HepG2 (cell line): ENCODE measurements at regions not wholly inside any gene's neighbourhood (a gene's known extent, or its start where the extent isn't known, plus 50 kb on each side); places are given as distances from the start of the nearest gene placed in this dataset.

ENCODE experiments used
- ATAC-seq: fragments of 200-7000 bp; cut with Tn5 transposase; 3 replicates; pipeline ENCODE4 v1.9.1; 2020; ENCODE audit warnings: mild to moderate bottlenecking, moderate library complexity
- BruUV-seq: library from RNA; stranded (reverse); fragments of 400-500 nt; replicated peaks from 2 replicates; lab custom pipeline; 2021; lab: Mats Ljungman, UMichigan
- CTCF ChIA-PET: fragments of 300-600 bp; formaldehyde crosslinking; extraction: SDS; loops from one replicate; lab custom pipeline; 2021; ENCODE audit warnings: low total read pairs, inconsistent platforms, low intra/inter-chr PET ratio; lab: Yijun Ruan, JAX
- POLR2A ChIA-PET: fragments of 350-600 bp; sonication (Branson Sonifier 250); formaldehyde crosslinking; loops from one replicate; lab custom pipeline; 2020; ENCODE audit warnings: antibody characterized with exemption, inconsistent platforms; lab: Yijun Ruan, JAX
- DNase-seq: peaks from one replicate; pipeline ENCODE4 v3.0.0-alpha.2; 2015; ENCODE audit warnings: low spot score
- FAIRE-seq: peaks from 3 replicates; lab custom pipeline; 2011; peaks lifted over from hg19 to GRCh38; lab: Jason Lieb, UNC
- H2AFZ ChIP-seq: one replicate; pipeline ENCODE4 v1.6.1; 2011; ENCODE audit warnings: low read length, inconsistent platforms
- H3K27ac ChIP-seq: fragments of 300-600 bp; 3 replicates; pipeline ENCODE4 v1.8.0; 2011; ENCODE audit warnings: mixed run types, mild to moderate bottlenecking, mixed read lengths, low read length, inconsistent platforms; ENCODE audit not compliant: insufficient read depth; ENCODE audit errors: extremely low read length
- H3K27me3 ChIP-seq, 2 experiments: fragments of 200-600 bp in 1 of 2; 2 replicates in 1 of 2; 3 replicates in 1 of 2; pipeline versions ENCODE4 v1.6.0 to v1.8.0; 2011; ENCODE audit warnings: low read length in 2 of 2, mild to moderate bottlenecking in 2 of 2, moderate library complexity in 2 of 2, inconsistent platforms in 1 of 2; ENCODE audit not compliant: insufficient read depth in 2 of 2, control insufficient read depth in 1 of 2
- H3K36me3 ChIP-seq, 2 experiments: fragments of 200-600 bp in 1 of 2; replicated peaks in 1 of 2; 2 replicates in 1 of 2; 3 replicates in 1 of 2; pipeline versions ENCODE4 v1.5.1 to v1.8.0; 2011; ENCODE audit warnings: low read length in 2 of 2, inconsistent platforms in 1 of 2; ENCODE audit not compliant: insufficient read depth in 2 of 2, control insufficient read depth in 1 of 2
- H3K4me1 ChIP-seq: 2 replicates; pipeline ENCODE4 v1.5.1; 2012; ENCODE audit warnings: low read length, inconsistent platforms; ENCODE audit not compliant: insufficient read depth
- H3K4me2 ChIP-seq: 2 replicates; pipeline ENCODE4 v1.6.0; 2011; ENCODE audit warnings: low read depth, low read length, inconsistent platforms
- H3K4me3 ChIP-seq, 3 experiments: fragments of 200-600 bp in 1 of 3; sonication (generic), shearing (Covaris generic) in 1 of 3; replicated peaks in 1 of 3; 2 replicates each; pipeline ENCODE4 v1.5.1; 2011 to 2016; ENCODE audit warnings: low read length in 3 of 3, inconsistent platforms in 2 of 3, low read depth in 2 of 3, mild to moderate bottlenecking in 2 of 3, control low read depth in 1 of 3, mixed read lengths in 1 of 3; ENCODE audit not compliant: insufficient read depth in 1 of 3
- H3K79me2 ChIP-seq: one replicate; pipeline ENCODE4 v1.6.1; 2011; ENCODE audit warnings: low read length, inconsistent platforms; ENCODE audit not compliant: insufficient read depth
- H3K9ac ChIP-seq: 2 replicates; pipeline ENCODE4 v1.6.0; 2011; ENCODE audit warnings: mild to moderate bottlenecking, low read depth, low read length, inconsistent platforms; ENCODE audit not compliant: insufficient read depth
- H3K9me3 ChIP-seq: 2 replicates; pipeline ENCODE4 v1.5.1; 2012; ENCODE audit warnings: mild to moderate bottlenecking, low read length
- H4K20me1 ChIP-seq: 2 replicates; pipeline ENCODE4 v1.6.0; 2011; ENCODE audit warnings: inconsistent platforms, mild to moderate bottlenecking, low read length, moderate library complexity; ENCODE audit not compliant: insufficient read depth
- ADNP ChIP-seq: sonication (generic); formaldehyde crosslinking; IDR thresholded peaks from 2 replicates; pipeline ENCODE4 v1.4.0; 2020; ENCODE audit warnings: missing genetic modification reagents
- ERF ChIP-seq: IDR thresholded peaks from 2 replicates; pipeline ENCODE4 v1.6.1; 2018; ENCODE audit warnings: missing biosample characterization, missing genetic modification reagents
- HNRNPUL1 ChIP-seq: fragments of 200-400 bp; formaldehyde crosslinking; IDR thresholded peaks from 2 replicates; pipeline ENCODE4 v1.6.1; 2017; ENCODE audit warnings: low read depth, mild to moderate bottlenecking, low read length, moderate library complexity
- HOXA9 ChIP-seq: sonication (generic); formaldehyde crosslinking; IDR thresholded peaks from 2 replicates; pipeline ENCODE4 v1.8.1; 2022; ENCODE audit warnings: missing genetic modification reagents, mild to moderate bottlenecking, moderate library complexity, borderline replicate concordance
- KAT8 ChIP-seq: IDR thresholded peaks from 2 replicates; pipeline ENCODE4 v1.6.1; 2016; ENCODE audit warnings: missing genetic modification reagents, missing compliant biosample characterization
- MIER3 ChIP-seq: IDR thresholded peaks from 2 replicates; pipeline ENCODE4 v1.6.1; 2016; ENCODE audit warnings: missing compliant biosample characterization, borderline replicate concordance
- ONECUT2 ChIP-seq: sonication (generic); formaldehyde crosslinking; IDR thresholded peaks from 2 replicates; pipeline ENCODE4 v1.4.0; 2020; ENCODE audit warnings: missing genetic modification reagents
- PITX1 ChIP-seq: sonication (generic); formaldehyde crosslinking; IDR thresholded peaks from 2 replicates; pipeline ENCODE4 v1.5.1; 2020; ENCODE audit warnings: mild to moderate bottlenecking, missing genetic modification reagents
- THYN1 ChIP-seq: sonication (generic); formaldehyde crosslinking; IDR thresholded peaks from 2 replicates; pipeline ENCODE4 v1.8.1; 2023; ENCODE audit warnings: low read depth, mild to moderate bottlenecking, moderate library complexity, missing genetic modification reagents, borderline replicate concordance
- TSC22D2 ChIP-seq: sonication (generic); formaldehyde crosslinking; IDR thresholded peaks from 2 replicates; pipeline ENCODE4 v1.5.1; 2020; ENCODE audit warnings: missing genetic modification reagents, mild to moderate bottlenecking, borderline replicate concordance
- ZFP36L2 ChIP-seq: sonication (generic); formaldehyde crosslinking; IDR thresholded peaks from 2 replicates; pipeline ENCODE4 v1.4.0; 2020; ENCODE audit warnings: missing genetic modification reagents
- ZMYM4 ChIP-seq: sonication (generic); formaldehyde crosslinking; IDR thresholded peaks from 2 replicates; pipeline ENCODE4 v1.8.1; 2023; ENCODE audit warnings: mild to moderate bottlenecking, missing genetic modification reagents
- ZNF251 ChIP-seq: sonication (generic); formaldehyde crosslinking; IDR thresholded peaks from 2 replicates; pipeline ENCODE4 v1.9.0; 2021; ENCODE audit warnings: mild to moderate bottlenecking, missing genetic modification reagents
- ZNF441 ChIP-seq: sonication (generic); formaldehyde crosslinking; IDR thresholded peaks from 2 replicates; pipeline ENCODE4 v1.7.0; 2021; ENCODE audit warnings: missing genetic modification reagents, borderline replicate concordance
- ZNF557 ChIP-seq: sonication (generic); formaldehyde crosslinking; IDR thresholded peaks from 2 replicates; pipeline ENCODE4 v1.4.0; 2020; ENCODE audit warnings: missing genetic modification reagents
- ZNF792 ChIP-seq: IDR thresholded peaks from 2 replicates; pipeline ENCODE4 v1.6.1; 2016
- ZNF83 ChIP-seq: sonication (generic); formaldehyde crosslinking; IDR thresholded peaks from 2 replicates; pipeline ENCODE4 v1.4.0; 2020; ENCODE audit warnings: missing genetic modification reagents, mild to moderate bottlenecking, borderline replicate concordance
- WGBS: methylation state at CpG from one replicate; pipeline ENCODE4 v1.1.6; 2017; ENCODE audit warnings: low lambda C conversion rate; 5-methylcytosine and 5-hydroxymethylcytosine counted together
- in situ Hi-C: cut with HindIII; loops from 2 replicates; pipeline ENCODE4 v1.10.0; 2017; ENCODE audit warnings: low pct_unique_long_range_greater_than_20kb; ENCODE audit not compliant: extremely low pct_ligation_motif_present
- intact Hi-C: fragments of 100-400 bp; cut with micrococcal nuclease; formaldehyde crosslinking; loops from one replicate; pipeline ENCODE4 v1.10.0; 2022; ENCODE audit not compliant: unreplicated experiment
- TF ChIP-seq, protein P1 (sequence below): sonication (generic); formaldehyde crosslinking; IDR thresholded peaks from 2 replicates; pipeline ENCODE4 v1.4.0; 2020; ENCODE audit warnings: mild to moderate bottlenecking, missing genetic modification reagents
- TF ChIP-seq, protein P2 (sequence below): sonication (generic); formaldehyde crosslinking; IDR thresholded peaks from 2 replicates; pipeline ENCODE4 v1.8.0; 2022; ENCODE audit warnings: missing genetic modification reagents, low read depth, mild to moderate bottlenecking, borderline replicate concordance
- TF ChIP-seq, protein P3 (sequence below): sonication (generic); formaldehyde crosslinking; IDR thresholded peaks from 2 replicates; pipeline ENCODE4 v1.5.0; 2020; ENCODE audit warnings: missing genetic modification reagents

DNA sequence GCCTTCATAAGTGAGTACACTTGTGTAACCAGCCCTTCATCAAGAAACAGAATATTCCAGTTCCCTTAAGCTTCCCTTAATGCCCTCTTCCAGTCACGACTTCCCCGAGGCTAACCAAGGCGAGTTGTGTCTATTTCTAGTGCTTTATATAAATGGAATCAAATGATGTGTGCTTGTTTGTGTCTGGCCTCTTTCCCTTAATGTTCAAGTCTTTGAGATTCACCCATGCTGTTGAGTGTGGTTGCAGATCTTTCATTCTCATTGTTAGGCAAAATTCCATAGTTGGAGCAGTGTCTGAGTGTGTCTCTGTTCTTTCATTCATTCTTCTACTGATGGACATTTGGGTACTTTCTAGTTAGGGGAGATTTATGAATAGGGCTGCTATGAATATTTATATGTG, 135.0 kb downstream of the CEBPB start:
- intact Hi-C loops (no loop called here), in situ Hi-C loops (no loop called here)
- Histone ChIP-seq H3K9ac (no peak overlapping the region), H3K4me1 (peaks cover 66% of the 10 kb centered on the region), H3K4me2 (no peak overlapping the region), H3K36me3 (no peaks in the 10 kb centered on the region), H3K4me3 (no peak overlapping the region), H3K27me3 (no peaks in the 10 kb centered on the region; a peak in 2 of 5 replicates), H4K20me1 (no peaks in the 10 kb centered on the region), H3K79me2 (peaks cover 2% of the 10 kb centered on the region), H3K9me3 (peaks cover 7% of the 10 kb centered on the region; the same call in 1 of the 2 replicates), H2AFZ (no peak overlapping the region), H3K27ac (no peak overlapping the region)
- TF ChIP-seq HOXA9 (CRISPR knock-in tag) (no peak), TSC22D2 (no peak), ZMYM4 (CRISPR knock-in tag) (no peak), ZNF792 (no peak), ZNF83 (CRISPR knock-in tag) (no peak), ZNF251 (CRISPR knock-in tag) (no peak), ZNF441 (CRISPR knock-in tag) (no peak), THYN1 (CRISPR knock-in tag) (no peak), ERF (no peak), MIER3 (CRISPR knock-in tag) (no peak), ZFP36L2 (CRISPR knock-in tag) (no peak), HNRNPUL1 (no peak), ZNF557 (CRISPR knock-in tag) (no peak), KAT8 (CRISPR knock-in tag) (no peak), ONECUT2 (no peak), ADNP (CRISPR knock-in tag) (no peak), PITX1 (CRISPR knock-in tag) (no peak)
- TF ChIP-seq, protein P1, sequence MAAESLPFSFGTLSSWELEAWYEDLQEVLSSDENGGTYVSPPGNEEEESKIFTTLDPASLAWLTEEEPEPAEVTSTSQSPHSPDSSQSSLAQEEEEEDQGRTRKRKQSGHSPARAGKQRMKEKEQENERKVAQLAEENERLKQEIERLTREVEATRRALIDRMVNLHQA (CRISPR knock-in tag), result no peak
- TF ChIP-seq, protein P2, sequence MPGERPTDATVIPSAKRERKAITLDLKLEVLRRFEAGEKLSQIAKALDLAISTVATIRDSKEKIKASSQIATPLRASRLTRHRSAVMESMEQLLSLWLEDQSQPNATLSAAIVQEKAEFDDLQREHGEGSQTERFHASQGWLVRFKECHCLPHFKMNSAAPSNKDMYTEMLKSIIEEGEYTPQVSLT (CRISPR knock-in tag), result no peak
- TF ChIP-seq, protein P3, sequence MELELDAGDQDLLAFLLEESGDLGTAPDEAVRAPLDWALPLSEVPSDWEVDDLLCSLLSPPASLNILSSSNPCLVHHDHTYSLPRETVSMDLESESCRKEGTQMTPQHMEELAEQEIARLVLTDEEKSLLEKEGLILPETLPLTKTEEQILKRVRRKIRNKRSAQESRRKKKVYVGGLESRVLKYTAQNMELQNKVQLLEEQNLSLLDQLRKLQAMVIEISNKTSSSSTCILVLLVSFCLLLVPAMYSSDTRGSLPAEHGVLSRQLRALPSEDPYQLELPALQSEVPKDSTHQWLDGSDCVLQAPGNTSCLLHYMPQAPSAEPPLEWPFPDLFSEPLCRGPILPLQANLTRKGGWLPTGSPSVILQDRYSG (CRISPR knock-in tag), result no peak
- POLR2A ChIA-PET, result no interaction called here
- no peak for ATAC-seq
- no TSS peak for BruUV-seq
- FAIRE-seq, result no peak
- CTCF ChIA-PET, result no interaction called here
- DNase-seq, result no peak
- 64% methylated on average over 3 of the region's 3 CpGs for WGBS
